ENCODE measurements at regions not wholly inside any gene's neighbourhood (a gene's known extent, or its start where the extent isn't known, plus 50 kb on each side); places are given as distances from the start of the nearest gene placed in this dataset.

DNA sequence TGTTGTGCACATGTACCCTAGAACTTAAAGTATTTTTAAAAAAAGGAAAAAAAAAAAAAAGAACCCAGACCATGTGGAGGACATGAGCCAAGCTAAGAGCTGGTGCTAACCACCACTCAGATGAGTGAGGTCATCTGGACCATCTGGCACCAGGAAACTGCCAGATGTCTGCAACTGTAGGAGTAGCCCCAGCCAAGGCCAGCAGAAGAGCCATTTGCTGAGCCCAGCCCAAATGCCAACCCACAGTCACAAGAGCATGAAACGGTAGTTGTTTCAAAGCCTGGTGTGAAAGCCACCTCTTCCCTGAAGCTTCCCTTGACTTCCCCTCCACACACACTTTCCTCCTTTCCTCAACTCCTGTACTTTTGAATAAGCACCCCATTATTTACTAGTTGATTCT, 69.2 kb upstream of the FCN1 start:
- Histone ChIP-seq H3K27me3 (peaks cover 0 to 69% (median 0%) of the 10 kb centered on the region in 4 donors), H3K27ac (no peak overlapping the region), H3K9me3 (peaks cover 0 to 12% (median 8%) of the 10 kb centered on the region in 3 donors), H3K36me3 (no peaks in the 10 kb centered on the region), H3K4me1 (no peaks in the 10 kb centered on the region), H3K4me3 (no peak overlapping the region)
- no peak for TF ChIP-seq POLR2A (IDR thresholded peaks at IDR 0.05)
- TF ChIP-seq, protein P1, sequence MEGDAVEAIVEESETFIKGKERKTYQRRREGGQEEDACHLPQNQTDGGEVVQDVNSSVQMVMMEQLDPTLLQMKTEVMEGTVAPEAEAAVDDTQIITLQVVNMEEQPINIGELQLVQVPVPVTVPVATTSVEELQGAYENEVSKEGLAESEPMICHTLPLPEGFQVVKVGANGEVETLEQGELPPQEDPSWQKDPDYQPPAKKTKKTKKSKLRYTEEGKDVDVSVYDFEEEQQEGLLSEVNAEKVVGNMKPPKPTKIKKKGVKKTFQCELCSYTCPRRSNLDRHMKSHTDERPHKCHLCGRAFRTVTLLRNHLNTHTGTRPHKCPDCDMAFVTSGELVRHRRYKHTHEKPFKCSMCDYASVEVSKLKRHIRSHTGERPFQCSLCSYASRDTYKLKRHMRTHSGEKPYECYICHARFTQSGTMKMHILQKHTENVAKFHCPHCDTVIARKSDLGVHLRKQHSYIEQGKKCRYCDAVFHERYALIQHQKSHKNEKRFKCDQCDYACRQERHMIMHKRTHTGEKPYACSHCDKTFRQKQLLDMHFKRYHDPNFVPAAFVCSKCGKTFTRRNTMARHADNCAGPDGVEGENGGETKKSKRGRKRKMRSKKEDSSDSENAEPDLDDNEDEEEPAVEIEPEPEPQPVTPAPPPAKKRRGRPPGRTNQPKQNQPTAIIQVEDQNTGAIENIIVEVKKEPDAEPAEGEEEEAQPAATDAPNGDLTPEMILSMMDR (IDR thresholded peaks at IDR 0.05), result no peak
- DNase-seq, result no peak
- 84 to 85% methylated on average over 1 of the region's 1 CpG for WGBS, 2 donors
- intact Hi-C loops (cut with DNase I), result no loop called here

DNA sequence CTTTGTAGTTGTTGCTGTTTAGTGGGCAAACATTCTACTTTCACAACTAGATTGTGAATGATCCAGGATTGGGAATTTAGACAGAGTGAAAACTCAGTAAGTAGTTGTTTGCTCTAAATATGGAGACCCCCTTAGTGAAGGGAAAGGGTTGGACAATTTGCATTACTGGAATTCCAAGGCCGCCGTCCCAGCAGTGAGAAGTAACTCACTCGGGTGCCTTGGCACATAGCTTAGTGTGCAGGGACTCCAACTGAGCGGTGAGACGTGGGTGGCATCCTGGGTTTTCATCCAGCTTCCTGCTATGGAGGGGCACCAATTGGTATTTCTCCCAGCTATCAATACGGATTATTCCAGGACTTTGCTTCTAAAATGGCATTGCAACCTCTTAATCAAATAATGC, 69.7 kb upstream of the FCN1 start:
- Histone ChIP-seq H3K4me1 (peaks cover 0 to 1% (median 0%) of the 10 kb centered on the region in 3 donors), H3K4me3 (no peak overlapping the region), H3K9me3 (peaks cover 0 to 12% (median 8%) of the 10 kb centered on the region in 3 donors), H3K36me3 (no peaks in the 10 kb centered on the region), H3K27me3 (peaks cover 0 to 66% (median 0%) of the 10 kb centered on the region in 4 donors), H3K27ac (no peak overlapping the region)
- WGBS, 2 donors, result 91 to 96% methylated on average over 6 of the region's 6 CpGs
- TF ChIP-seq, protein P1 (IDR thresholded peaks at IDR 0.05), result no peak
- TF ChIP-seq POLR2A (IDR thresholded peaks at IDR 0.05), result no peak
- no peak for DNase-seq
- intact Hi-C loops (cut with DNase I), result no loop called here

DNA sequence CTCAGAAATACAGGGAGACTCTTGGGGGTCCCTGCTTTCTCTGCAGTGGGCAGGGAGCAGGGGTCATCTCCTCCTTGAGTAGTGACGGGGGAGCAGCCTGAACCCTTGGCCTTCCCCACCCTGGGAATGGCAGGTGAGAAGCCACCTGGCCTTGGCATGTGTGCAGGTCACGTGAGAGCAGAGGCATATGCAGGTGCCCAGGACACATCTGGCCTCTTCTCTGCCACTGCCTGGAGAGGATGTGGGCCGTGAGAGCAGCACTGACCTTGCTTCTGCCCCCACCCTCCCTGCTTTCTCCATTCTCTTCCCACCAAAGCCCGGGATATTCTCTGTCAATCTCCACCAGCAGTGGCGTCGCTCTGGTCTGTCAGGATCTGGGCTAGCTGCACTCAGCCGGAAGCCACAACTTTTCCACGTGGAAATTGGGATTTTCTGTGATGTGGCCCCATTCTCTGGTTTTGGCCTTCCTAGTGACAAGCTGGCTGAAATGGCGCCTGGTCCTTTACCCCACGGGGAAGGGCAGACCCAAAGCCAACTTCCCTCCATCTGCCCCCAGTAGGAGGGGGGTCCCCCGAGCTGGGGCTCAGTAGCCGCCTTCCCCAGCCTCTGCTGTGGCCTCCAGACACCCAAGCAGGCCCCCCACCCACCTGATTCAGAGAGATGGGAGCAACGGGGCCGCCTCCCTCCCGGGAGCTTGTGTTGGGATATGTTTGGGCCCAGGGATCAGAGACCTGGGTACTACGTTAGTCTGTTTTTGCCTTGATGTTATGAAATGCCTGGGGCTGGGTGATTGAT, 70.4 kb upstream of the FCN1 start:
- H3K4me1 ChIP-seq, result peaks cover 0 to 9% (median 1%) of the 10 kb centered on the region in 3 donors
- H3K9me3 ChIP-seq, result peaks cover 0 to 12% (median 8%) of the 10 kb centered on the region in 3 donors
- no peak overlapping the region for H3K4me3 ChIP-seq
- intact Hi-C loops (cut with DNase I), result no loop called here
- no peak for DNase-seq
- no peaks in the 10 kb centered on the region for H3K36me3 ChIP-seq
- no peak overlapping the region for H3K27ac ChIP-seq
- peaks cover 0 to 59% (median 0%) of the 10 kb centered on the region in 4 donors for H3K27me3 ChIP-seq
- TF ChIP-seq, protein P1 (IDR thresholded peaks at IDR 0.05), result no peak
- TF ChIP-seq POLR2A (IDR thresholded peaks at IDR 0.05), result no peak
- WGBS, 2 donors, result 76 to 82% methylated on average over 8 to 11 of the region's 16 CpGs

DNA sequence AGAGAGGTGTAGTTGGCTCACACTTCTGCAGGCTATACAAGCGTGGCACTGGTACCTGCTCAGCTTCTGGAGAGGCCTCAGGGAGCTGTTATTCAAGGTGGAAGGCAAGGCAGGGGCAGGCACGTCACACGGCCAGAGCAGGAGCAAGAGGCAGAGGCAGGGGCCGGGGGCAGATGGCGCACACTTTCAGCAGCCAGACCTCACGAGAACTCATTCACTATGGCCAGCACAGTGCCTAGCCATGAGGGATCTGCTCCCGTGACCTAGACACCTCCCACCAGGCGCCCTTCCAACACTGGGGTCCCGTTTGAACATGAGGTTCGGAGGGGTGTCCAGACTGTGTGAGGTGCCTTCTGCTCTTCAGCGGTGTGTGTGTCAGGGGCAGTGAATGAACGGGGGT, 71.0 kb upstream of the FCN1 start:
- intact Hi-C loops (cut with DNase I), result no loop called here
- H3K27me3 ChIP-seq, result peaks cover 0 to 56% (median 0%) of the 10 kb centered on the region in 4 donors
- no peak for DNase-seq
- peaks cover 6 to 15% (median 7%) of the 10 kb centered on the region in 3 donors for H3K4me1 ChIP-seq
- 68 to 79% methylated on average over 6 to 7 of the region's 12 CpGs for WGBS, 2 donors
- no peak for TF ChIP-seq POLR2A (IDR thresholded peaks at IDR 0.05)
- TF ChIP-seq, protein P1 (IDR thresholded peaks at IDR 0.05), result no peak
- H3K27ac ChIP-seq, result no peak overlapping the region
- H3K9me3 ChIP-seq, result peaks cover 0 to 12% (median 8%) of the 10 kb centered on the region in 3 donors
- no peak overlapping the region for H3K4me3 ChIP-seq
- H3K36me3 ChIP-seq, result no peaks in the 10 kb centered on the region
